GM21360 (cell line): ENCODE measurements at regions not wholly inside any gene's neighbourhood (a gene's known extent, or its start where the extent isn't known, plus 50 kb on each side); places are given as distances from the start of the nearest gene placed in this dataset.
"Not testable (repeated sequence)": the region's sequence is repeated elsewhere in the genome, so short reads cannot be mapped to it uniquely, and the experiment has no call there.

Source experiments
- ATAC-seq: cut with Tn5 transposase; IDR thresholded peaks from one replicate; pipeline ENCODE4 v1.9.1; 2021; ENCODE audit warnings: mild to moderate bottlenecking, moderate library complexity; ENCODE audit not compliant: unreplicated experiment

DNA sequence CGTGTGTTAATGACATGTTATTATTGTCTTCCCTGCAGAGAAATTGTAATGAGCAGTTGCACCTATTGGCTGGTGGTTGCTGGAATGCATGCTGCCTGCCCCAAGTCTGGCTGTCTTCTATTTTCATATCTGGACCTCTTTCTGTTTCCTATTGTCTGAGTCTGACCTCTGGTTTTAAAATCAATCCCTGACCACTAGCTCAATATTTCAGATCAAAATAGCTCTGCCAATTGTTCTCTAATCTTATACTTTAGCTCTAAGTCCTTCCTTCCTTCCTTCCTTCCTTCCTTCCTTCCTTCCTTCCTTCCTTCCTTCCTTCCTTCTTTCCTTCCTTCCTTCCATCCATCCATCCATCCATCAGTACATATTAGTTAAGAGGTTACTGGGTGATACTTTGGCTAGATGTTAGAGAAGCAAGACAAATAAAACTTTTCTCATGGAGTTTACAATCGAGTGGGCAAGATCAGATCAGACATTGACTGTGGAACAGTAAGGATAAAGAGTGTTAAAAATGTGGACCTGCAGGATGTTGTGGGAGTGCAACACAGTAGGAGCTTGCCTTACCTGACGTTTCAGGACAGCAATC is 417.1 kb downstream of the SOCS6 start:
- no peak for ATAC-seq

GRCh38 chr18:70700496-70700895 is 411.7 kb downstream of the SOCS6 start:
- no peak for ATAC-seq

DNA sequence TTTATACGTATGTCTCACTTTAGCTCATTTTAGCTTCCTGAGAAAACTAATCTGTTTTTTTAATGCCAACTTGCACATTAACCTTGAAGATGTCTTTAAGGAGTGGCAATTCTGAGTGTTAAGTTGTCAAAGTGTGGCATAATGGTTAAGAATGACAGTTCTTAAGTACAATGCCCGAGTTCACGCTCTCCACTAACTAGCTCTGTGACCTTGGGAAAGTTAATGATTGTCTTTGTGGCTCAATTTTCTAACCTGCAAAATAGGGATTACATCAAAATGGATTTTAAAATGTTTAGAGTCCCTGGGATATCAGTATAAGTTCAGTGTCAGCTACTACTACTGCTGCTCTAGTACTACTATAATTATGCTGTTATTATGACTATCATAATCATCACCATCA is 409.7 kb downstream of the SOCS6 start:
- no peak for ATAC-seq

DNA sequence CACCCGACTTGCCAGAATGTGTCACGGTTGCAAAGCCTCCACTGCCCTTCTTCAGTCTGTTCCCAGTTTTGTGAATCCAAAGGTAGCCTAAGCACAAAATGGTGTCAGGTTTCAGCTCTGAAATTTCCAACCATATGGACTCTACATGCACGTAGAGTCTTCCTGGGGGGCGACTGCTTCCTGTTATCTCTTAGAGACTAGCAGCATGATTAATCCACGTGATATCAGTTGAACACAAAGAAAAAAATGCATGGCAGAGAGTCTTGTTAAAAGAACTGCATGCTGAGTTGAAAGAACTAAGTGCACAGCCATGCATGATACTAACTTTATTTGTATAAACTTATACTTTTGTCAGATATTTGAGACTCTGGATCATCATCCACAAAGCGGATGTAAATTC is 404.4 kb downstream of the SOCS6 start:
- no peak for ATAC-seq

GRCh38 chr18:70689765-70690164 is 400.9 kb downstream of the SOCS6 start:
- ATAC-seq, result not testable (repeated sequence)

DNA sequence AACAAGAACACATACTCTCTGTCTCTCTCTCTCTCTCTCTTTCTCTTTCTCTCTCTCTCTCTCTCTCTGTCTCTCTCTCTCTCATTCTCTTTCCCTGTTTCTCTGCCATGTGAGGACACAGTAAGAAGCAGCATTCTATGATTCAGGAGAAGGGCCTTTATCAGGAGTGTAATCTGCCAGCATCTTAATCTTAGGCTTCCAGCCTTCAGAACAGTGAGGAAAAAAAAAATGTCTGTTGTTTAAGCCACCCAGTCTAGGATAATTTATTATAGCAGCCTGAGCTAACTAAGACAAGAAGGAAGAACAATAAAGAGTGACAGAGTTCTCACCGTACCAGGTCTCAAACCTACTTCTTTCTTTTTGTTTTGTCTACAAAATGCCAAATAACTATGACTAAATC is 399.4 kb downstream of the SOCS6 start:
- ATAC-seq, result no peak

GRCh38 chr18:70684821-70685220 is 396.0 kb downstream of the SOCS6 start:
- no peak for ATAC-seq

GRCh38 chr18:70683263-70683662 is 394.4 kb downstream of the SOCS6 start:
- no peak for ATAC-seq

- ATAC-seq, result no peak
Observed at GRCh38 chr18:70674896-70675295, 386.1 kb downstream of the SOCS6 start.

DNA sequence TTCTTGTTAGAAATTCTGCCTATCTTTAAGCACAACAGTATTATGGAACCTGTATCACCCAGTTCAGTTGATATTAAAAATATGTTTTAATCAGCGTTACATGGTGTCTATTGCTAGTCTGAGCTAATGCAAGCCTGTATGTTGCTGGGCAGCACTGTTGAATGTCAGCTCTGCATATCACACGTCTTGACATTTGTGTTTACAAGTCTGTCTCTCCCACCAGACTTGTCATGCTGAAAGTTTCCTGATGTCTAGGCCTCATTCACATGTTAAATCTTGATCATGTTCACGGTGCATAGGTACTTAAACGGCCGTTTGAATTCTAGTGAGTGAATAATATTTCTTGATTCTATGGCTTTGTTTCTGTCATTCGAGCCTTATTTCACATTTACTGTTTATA is 385.0 kb downstream of the SOCS6 start:
- ATAC-seq, result no peak

GRCh38 chr18:70672581-70672980 is 383.7 kb downstream of the SOCS6 start:
- ATAC-seq, result no peak

- ATAC-seq, result no peak
Observed at GRCh38 chr18:70671889-70672565, 383.2 kb downstream of the SOCS6 start.

- no peak for ATAC-seq
Observed at GRCh38 chr18:70666936-70667335, 378.1 kb downstream of the SOCS6 start.

- ATAC-seq, result no peak
Observed at GRCh38 chr18:70663141-70663540, 374.3 kb downstream of the SOCS6 start.

GRCh38 chr18:70662588-70662987 is 373.7 kb downstream of the SOCS6 start:
- no peak for ATAC-seq

DNA sequence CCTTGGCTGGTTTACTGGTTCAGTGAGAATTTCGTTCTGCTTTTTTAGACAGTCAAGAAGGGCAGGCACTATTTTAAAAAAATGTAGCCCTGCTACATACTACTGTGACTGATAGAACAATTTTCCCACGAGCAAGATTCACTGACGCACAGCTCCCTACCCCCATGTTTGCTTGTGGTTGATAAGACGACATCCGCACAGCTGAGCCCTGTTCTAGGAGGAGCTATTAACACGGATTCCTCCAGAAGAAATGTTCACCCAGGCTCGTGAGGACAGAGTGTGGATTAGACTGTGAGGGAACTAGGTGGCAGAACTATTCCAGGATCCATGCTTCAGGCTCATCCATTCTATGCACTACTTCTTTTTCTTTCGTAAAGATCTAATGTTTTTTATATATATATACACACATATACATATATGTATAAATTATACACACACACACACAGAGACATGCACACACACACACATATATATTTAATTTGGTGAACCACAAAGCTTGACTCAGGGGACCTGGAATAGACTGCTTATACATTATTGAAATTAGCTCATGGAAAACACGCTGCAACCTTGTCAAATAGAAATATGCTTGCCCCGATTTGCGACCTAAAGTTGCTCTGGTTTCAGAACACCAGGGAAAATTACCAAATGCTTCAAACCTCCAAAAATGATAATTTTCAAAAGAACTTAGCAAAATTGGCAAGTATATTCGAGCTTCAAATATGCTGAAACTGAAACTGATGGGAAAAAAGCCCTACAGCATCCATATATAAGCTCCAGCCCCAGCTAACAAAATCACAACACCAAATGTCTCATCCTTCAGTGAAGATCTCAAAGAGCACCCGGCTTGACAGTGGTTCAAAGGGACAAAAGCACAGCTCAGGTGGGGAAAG is 370.4 kb downstream of the SOCS6 start:
- no peak for ATAC-seq

DNA sequence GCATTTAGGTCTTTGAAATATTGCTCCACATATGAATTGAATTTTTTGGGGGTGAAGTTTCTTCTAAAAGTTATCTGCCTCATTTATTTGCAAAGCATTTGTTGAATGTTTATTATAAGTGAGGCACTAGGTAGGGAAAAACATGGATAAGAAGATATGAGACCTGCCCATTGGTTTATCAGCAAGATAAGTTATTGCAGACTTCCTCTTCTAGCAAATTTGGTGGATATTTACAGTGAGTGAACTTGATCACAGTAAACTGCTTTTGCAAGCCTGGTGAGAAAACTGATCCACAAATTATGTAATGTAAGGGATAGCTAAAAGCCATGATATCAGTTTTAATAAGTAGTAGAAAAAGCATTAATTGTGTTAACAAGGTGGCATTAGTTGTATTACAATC is 364.8 kb downstream of the SOCS6 start:
- no peak for ATAC-seq

- ATAC-seq, result no peak
Observed at GRCh38 chr18:70650878-70651277, 362.0 kb downstream of the SOCS6 start.

- ATAC-seq, result no peak
Observed at GRCh38 chr18:70649683-70650082, 360.8 kb downstream of the SOCS6 start.

DNA sequence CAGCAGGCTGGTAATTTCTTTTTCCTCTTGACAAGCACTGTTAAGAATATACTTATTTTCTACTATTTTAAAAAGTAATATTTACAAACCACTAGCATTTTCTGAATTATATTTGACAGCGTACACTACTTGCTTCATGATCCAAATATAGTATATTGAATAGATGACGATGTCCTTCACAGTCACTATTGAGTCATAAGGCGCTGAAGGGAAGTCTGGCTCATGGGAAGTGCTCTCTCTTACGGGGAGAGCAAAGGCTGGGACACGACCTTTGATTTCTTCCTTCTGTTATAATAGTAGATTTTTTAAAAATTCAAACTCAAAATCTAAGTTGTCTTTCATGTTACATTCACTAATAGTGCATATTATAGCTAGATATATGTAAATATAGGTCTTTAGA is 357.1 kb downstream of the SOCS6 start:
- ATAC-seq, result no peak

GRCh38 chr18:70643812-70644211 is 355.0 kb downstream of the SOCS6 start:
- ATAC-seq, result no peak
